ENCODE measurements at regions not wholly inside any gene's neighbourhood (a gene's known extent, or its start where the extent isn't known, plus 50 kb on each side); places are given as distances from the start of the nearest gene placed in this dataset.

GRCh38 chr12:32024884-32025592 is 65.8 kb downstream of the RESF1 start:
- no peak for DNase-seq (ENCODE audit: low read depth)
- H3K4me3 ChIP-seq (ENCODE audit: low read depth, low read length): no peak overlapping the region
- TF ChIP-seq, protein P1, sequence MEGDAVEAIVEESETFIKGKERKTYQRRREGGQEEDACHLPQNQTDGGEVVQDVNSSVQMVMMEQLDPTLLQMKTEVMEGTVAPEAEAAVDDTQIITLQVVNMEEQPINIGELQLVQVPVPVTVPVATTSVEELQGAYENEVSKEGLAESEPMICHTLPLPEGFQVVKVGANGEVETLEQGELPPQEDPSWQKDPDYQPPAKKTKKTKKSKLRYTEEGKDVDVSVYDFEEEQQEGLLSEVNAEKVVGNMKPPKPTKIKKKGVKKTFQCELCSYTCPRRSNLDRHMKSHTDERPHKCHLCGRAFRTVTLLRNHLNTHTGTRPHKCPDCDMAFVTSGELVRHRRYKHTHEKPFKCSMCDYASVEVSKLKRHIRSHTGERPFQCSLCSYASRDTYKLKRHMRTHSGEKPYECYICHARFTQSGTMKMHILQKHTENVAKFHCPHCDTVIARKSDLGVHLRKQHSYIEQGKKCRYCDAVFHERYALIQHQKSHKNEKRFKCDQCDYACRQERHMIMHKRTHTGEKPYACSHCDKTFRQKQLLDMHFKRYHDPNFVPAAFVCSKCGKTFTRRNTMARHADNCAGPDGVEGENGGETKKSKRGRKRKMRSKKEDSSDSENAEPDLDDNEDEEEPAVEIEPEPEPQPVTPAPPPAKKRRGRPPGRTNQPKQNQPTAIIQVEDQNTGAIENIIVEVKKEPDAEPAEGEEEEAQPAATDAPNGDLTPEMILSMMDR (IDR thresholded peaks at IDR 0.05; ENCODE audit: control insufficient read depth, extremely low read depth, insufficient read depth): no peak

GRCh38 chr12:32025906-32026305 is 66.7 kb downstream of the RESF1 start:
- no peak for DNase-seq (ENCODE audit: low read depth)
- TF ChIP-seq, protein P1 (IDR thresholded peaks at IDR 0.05; ENCODE audit: control insufficient read depth, extremely low read depth, insufficient read depth): no peak
- H3K4me3 ChIP-seq (ENCODE audit: low read depth, low read length): no peak overlapping the region

DNA sequence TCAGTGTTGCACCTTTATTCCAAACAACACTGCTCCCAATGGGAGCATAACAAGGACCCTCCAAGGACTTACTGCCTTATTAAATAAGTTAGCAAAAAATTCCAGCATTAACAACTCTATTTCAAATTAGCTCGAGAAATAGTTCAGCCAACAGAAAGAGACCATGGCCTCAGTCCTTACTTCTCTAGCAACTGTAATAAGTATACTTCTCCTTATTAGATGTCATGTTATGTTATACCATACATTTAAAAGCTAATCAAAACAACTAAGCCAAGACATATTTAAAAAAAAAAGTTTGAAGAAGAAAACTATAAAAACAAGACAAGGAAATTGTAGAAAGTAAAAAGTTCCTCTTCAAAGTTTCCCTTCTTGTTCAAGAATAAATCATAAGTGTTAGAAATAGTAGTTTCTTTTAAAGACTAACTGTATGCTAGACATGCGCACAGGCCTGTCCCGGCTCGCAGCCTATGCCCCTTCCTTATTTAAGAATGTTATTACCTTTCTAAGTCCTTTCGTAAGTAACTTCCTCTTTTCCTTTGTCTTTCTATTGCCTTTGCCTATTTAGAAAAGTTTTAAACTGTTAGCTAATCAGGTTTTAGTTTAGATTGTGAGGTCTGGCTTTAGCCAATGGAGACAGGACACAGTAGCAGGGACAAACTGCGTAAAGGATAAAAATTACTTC is 68.6 kb downstream of the RESF1 start:
- TF ChIP-seq, protein P1 (IDR thresholded peaks at IDR 0.05; ENCODE audit: control insufficient read depth, extremely low read depth, insufficient read depth): no peak
- DNase-seq (ENCODE audit: low read depth): no peak
- H3K4me3 ChIP-seq (ENCODE audit: low read depth, low read length): no peak overlapping the region

- TF ChIP-seq, protein P1 (IDR thresholded peaks at IDR 0.05; ENCODE audit: control insufficient read depth, extremely low read depth, insufficient read depth): no peak
- no peak overlapping the region for H3K4me3 ChIP-seq (ENCODE audit: low read depth, low read length)
- DNase-seq (ENCODE audit: low read depth): no peak
Observed at GRCh38 chr12:32030151-32030550, 70.9 kb downstream of the RESF1 start.

GRCh38 chr12:32030676-32031075 is 71.5 kb downstream of the RESF1 start:
- TF ChIP-seq, protein P1 (IDR thresholded peaks at IDR 0.05; ENCODE audit: control insufficient read depth, extremely low read depth, insufficient read depth): no peak
- no peak for DNase-seq (ENCODE audit: low read depth)
- H3K4me3 ChIP-seq (ENCODE audit: low read depth, low read length): no peak overlapping the region

DNA sequence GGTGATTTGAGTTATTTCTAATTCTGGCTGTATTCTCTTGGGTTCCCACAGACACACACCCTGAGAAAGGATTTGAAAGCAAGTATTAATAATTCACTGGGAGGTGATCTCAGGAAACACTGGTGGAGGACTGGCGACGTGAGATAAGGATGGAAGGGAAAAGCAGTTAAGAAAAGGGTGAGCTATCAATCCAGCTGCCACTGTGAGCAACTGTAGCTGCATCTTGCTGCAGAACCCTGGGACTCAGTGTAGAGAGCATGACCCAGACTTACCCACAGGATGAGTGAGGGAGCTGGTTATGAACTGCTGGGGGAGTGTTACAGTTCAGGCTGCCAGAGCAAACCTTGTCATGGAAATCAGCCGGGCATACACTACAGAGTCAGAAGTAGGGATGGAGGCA is 71.9 kb downstream of the RESF1 start:
- TF ChIP-seq, protein P1 (IDR thresholded peaks at IDR 0.05; ENCODE audit: control insufficient read depth, extremely low read depth, insufficient read depth): no peak
- DNase-seq (ENCODE audit: low read depth): no peak
- H3K4me3 ChIP-seq (ENCODE audit: low read depth, low read length): no peak overlapping the region

All from LNCaP clone FGC (cell line).